Upper lobe of left lung (tissue), 4 donors: ENCODE measurements at regions not wholly inside any gene's neighbourhood (a gene's known extent, or its start where the extent isn't known, plus 50 kb on each side); places are given as distances from the start of the nearest gene placed in this dataset.

Experiments
- POLR2AphosphoS5 ChIP-seq, 2 donors: sonication (generic); formaldehyde crosslinking; IDR thresholded peaks; one replicate each; pipeline ENCODE4 v1.5.1; 2017; ENCODE audit warnings: antibody characterized with exemption in 2 of 2
- TF ChIP-seq, protein P1 (sequence below), 6 experiments: fragments of 450-650 bp in 4 of 6; fragments of 200-600 bp in 2 of 6; sonication (generic) in 2 of 6; IDR thresholded peaks; one replicate each; pipeline ENCODE4 v1.5.1; 2016 to 2019; ENCODE audit warnings: antibody characterized with exemption in 6 of 6

DNA sequence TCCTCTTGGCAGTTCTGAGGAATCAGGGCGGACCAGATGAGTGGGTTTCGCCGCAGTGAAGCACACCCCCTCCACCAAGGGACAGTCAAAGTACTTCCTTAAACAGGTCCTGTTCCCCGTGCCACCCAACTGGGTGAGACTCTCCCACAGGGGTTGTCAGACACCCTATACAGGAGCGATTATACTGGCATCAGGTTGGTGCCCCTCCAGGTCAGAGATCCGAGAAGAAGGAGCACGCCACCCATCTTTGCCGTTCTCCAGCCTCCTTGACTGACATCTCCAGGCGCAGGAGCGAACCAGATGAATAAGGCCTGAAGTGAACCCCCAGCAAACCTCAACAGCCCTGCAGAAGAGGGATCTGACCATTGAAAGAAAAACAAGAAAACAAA is 108.1 kb upstream of the ZBTB20 start:
- TF ChIP-seq, protein P1, sequence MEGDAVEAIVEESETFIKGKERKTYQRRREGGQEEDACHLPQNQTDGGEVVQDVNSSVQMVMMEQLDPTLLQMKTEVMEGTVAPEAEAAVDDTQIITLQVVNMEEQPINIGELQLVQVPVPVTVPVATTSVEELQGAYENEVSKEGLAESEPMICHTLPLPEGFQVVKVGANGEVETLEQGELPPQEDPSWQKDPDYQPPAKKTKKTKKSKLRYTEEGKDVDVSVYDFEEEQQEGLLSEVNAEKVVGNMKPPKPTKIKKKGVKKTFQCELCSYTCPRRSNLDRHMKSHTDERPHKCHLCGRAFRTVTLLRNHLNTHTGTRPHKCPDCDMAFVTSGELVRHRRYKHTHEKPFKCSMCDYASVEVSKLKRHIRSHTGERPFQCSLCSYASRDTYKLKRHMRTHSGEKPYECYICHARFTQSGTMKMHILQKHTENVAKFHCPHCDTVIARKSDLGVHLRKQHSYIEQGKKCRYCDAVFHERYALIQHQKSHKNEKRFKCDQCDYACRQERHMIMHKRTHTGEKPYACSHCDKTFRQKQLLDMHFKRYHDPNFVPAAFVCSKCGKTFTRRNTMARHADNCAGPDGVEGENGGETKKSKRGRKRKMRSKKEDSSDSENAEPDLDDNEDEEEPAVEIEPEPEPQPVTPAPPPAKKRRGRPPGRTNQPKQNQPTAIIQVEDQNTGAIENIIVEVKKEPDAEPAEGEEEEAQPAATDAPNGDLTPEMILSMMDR (IDR thresholded peaks at IDR 0.05), result no peak
- TF ChIP-seq POLR2AphosphoS5 (IDR thresholded peaks at IDR 0.05), result no peak
